ENCODE measurements at regions not wholly inside any gene's neighbourhood (a gene's known extent, or its start where the extent isn't known, plus 50 kb on each side); places are given as distances from the start of the nearest gene placed in this dataset.

- H3K4me1 ChIP-seq, result no peaks in the 10 kb centered on the region
- WGBS, 2 donors, result 56 to 90% methylated on average over 3 of the region's 3 CpGs
- H3K27ac ChIP-seq, result no peak overlapping the region
- TF ChIP-seq CTCF (IDR thresholded peaks at IDR 0.05), result no peak
- TF ChIP-seq POLR2A (IDR thresholded peaks at IDR 0.05), result no peak
- H3K9me3 ChIP-seq, result no peaks in the 10 kb centered on the region
- DNase-seq, result no peak
- no peaks in the 10 kb centered on the region for H3K36me3 ChIP-seq (ENCODE audit: low read depth, missing control alignments)
- H3K27me3 ChIP-seq, result no peaks in the 10 kb centered on the region
- H3K4me3 ChIP-seq, result no peak overlapping the region
- intact Hi-C loops (cut with DNase I; ENCODE audit: low total_unique reads), result no loop called here
Measured at GRCh38 chr6:141151710-141152417, 980.9 kb upstream of the GJE1 start.

DNA sequence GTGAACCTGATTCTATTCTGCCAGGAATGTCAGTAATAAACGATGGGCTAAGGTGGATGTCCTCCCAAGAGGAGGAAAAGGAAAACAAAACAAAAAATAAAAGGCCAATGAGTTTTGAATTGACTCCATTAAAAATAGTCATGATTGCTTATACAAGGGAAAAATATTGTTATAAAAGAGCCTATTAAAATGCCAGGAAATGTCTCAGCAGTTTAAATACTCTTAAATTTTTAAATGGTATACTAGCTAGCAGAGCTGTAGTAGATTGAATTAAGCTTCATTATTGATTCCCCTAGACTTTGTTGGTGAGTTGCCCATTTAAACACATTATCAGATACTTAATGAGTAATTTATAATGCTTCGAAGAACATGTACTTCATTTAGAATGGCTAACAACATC is 990.9 kb upstream of the GJE1 start:
- TF ChIP-seq CTCF (IDR thresholded peaks at IDR 0.05) (no peak), POLR2A (IDR thresholded peaks at IDR 0.05) (no peak)
- no peaks in the 10 kb centered on the region for H3K36me3 ChIP-seq (ENCODE audit: low read depth, missing control alignments)
- no peak overlapping the region for H3K27ac ChIP-seq
- WGBS, 2 donors, result 48 to 54% methylated on average over 2 of the region's 2 CpGs
- no peak for DNase-seq
- H3K4me1 ChIP-seq, result no peaks in the 10 kb centered on the region
- H3K27me3 ChIP-seq, result no peaks in the 10 kb centered on the region
- intact Hi-C loops (cut with DNase I; ENCODE audit: low total_unique reads), result no loop called here
- H3K4me3 ChIP-seq, result no peak overlapping the region
- H3K9me3 ChIP-seq, result no peaks in the 10 kb centered on the region

- Histone ChIP-seq H3K36me3 (ENCODE audit: low read depth, missing control alignments) (no peaks in the 10 kb centered on the region), H3K4me3 (no peak overlapping the region), H3K27ac (no peak overlapping the region), H3K27me3 (no peaks in the 10 kb centered on the region), H3K4me1 (no peaks in the 10 kb centered on the region), H3K9me3 (no peaks in the 10 kb centered on the region)
- intact Hi-C loops (cut with DNase I; ENCODE audit: low total_unique reads), result no loop called here
- TF ChIP-seq CTCF (IDR thresholded peaks at IDR 0.05) (no peak), POLR2A (IDR thresholded peaks at IDR 0.05) (no peak)
- DNase-seq, result no peak
Measured at GRCh38 chr6:141140905-141141304, 991.8 kb upstream of the GJE1 start.

GRCh38 chr6:141139461-141139860 is 993.3 kb upstream of the GJE1 start:
- Histone ChIP-seq H3K27ac (no peak overlapping the region), H3K9me3 (no peaks in the 10 kb centered on the region), H3K36me3 (ENCODE audit: low read depth, missing control alignments) (no peaks in the 10 kb centered on the region), H3K27me3 (no peaks in the 10 kb centered on the region), H3K4me3 (no peak overlapping the region), H3K4me1 (no peaks in the 10 kb centered on the region)
- no peak for TF ChIP-seq CTCF (IDR thresholded peaks at IDR 0.05)
- TF ChIP-seq POLR2A (IDR thresholded peaks at IDR 0.05), result no peak
- DNase-seq, result no peak
- 75 to 76% methylated on average over 10 of the region's 10 CpGs for WGBS, 2 donors
- intact Hi-C loops (cut with DNase I; ENCODE audit: low total_unique reads), result no loop called here

GRCh38 chr6:141134723-141135122 is 998.0 kb upstream of the GJE1 start:
- WGBS, 2 donors, result 57 to 65% methylated on average over 1 of the region's 1 CpG
- Histone ChIP-seq H3K4me1 (no peaks in the 10 kb centered on the region), H3K9me3 (no peaks in the 10 kb centered on the region), H3K27ac (no peak overlapping the region), H3K27me3 (no peaks in the 10 kb centered on the region), H3K4me3 (no peak overlapping the region), H3K36me3 (ENCODE audit: low read depth, missing control alignments) (no peaks in the 10 kb centered on the region)
- no peak for TF ChIP-seq CTCF (IDR thresholded peaks at IDR 0.05)
- TF ChIP-seq POLR2A (IDR thresholded peaks at IDR 0.05), result no peak
- no peak for DNase-seq
- intact Hi-C loops (cut with DNase I; ENCODE audit: low total_unique reads), result no loop called here
